ENCODE measurements at regions not wholly inside any gene's neighbourhood (a gene's known extent, or its start where the extent isn't known, plus 50 kb on each side); places are given as distances from the start of the nearest gene placed in this dataset.

DNA sequence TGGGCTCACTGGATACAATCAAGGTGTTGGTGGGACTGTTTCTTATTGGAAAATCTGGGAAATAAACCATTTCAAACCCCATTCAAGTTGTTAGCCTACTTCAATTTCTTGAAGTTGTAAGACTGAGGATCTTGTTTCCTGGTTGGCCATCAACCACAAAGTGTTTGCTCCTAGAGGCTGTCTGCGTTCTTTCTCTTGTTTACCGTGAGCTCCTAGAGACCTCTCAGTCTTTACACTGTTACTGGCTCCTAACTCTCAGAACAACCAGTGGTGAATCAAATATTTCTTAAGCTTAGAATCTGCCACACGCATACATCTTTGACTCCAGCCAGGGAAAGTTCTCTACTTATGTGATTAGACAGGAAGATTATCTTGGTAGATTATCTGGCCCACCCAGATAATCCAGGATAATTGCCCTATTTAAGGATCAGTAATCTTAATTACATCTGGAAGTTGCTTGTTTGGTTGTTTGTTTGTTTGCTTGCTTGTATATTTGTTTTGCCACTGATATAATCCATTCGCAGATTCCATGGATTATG, 798.7 kb downstream of the IPMK start:
- TF ChIP-seq EZH2phosphoT487 (IDR thresholded peaks at IDR 0.05; ENCODE audit: unreplicated experiment), result no peak
- TF ChIP-seq, protein P1, sequence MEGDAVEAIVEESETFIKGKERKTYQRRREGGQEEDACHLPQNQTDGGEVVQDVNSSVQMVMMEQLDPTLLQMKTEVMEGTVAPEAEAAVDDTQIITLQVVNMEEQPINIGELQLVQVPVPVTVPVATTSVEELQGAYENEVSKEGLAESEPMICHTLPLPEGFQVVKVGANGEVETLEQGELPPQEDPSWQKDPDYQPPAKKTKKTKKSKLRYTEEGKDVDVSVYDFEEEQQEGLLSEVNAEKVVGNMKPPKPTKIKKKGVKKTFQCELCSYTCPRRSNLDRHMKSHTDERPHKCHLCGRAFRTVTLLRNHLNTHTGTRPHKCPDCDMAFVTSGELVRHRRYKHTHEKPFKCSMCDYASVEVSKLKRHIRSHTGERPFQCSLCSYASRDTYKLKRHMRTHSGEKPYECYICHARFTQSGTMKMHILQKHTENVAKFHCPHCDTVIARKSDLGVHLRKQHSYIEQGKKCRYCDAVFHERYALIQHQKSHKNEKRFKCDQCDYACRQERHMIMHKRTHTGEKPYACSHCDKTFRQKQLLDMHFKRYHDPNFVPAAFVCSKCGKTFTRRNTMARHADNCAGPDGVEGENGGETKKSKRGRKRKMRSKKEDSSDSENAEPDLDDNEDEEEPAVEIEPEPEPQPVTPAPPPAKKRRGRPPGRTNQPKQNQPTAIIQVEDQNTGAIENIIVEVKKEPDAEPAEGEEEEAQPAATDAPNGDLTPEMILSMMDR (conservative IDR thresholded peaks at IDR 0.05; ENCODE audit: low read depth in 2 of 2), result no peak
- no peak for TF ChIP-seq EZH2 (IDR thresholded peaks at IDR 0.05; ENCODE audit: low read depth, unreplicated experiment)
- no peak for TF ChIP-seq POLR2AphosphoS5 (IDR thresholded peaks at IDR 0.05; ENCODE audit: low read depth)
